SKM-1 treated with dmso at 0.1 percent for 144 hours (cell line): ENCODE measurements at regions not wholly inside any gene's neighbourhood (a gene's known extent, or its start where the extent isn't known, plus 50 kb on each side); places are given as distances from the start of the nearest gene placed in this dataset.

ENCODE experiments used
- DNase-seq: peaks from one replicate; lab custom pipeline; 2025; ENCODE audit not compliant: unreplicated experiment; lab: John Stamatoyannopoulos, UW

DNA sequence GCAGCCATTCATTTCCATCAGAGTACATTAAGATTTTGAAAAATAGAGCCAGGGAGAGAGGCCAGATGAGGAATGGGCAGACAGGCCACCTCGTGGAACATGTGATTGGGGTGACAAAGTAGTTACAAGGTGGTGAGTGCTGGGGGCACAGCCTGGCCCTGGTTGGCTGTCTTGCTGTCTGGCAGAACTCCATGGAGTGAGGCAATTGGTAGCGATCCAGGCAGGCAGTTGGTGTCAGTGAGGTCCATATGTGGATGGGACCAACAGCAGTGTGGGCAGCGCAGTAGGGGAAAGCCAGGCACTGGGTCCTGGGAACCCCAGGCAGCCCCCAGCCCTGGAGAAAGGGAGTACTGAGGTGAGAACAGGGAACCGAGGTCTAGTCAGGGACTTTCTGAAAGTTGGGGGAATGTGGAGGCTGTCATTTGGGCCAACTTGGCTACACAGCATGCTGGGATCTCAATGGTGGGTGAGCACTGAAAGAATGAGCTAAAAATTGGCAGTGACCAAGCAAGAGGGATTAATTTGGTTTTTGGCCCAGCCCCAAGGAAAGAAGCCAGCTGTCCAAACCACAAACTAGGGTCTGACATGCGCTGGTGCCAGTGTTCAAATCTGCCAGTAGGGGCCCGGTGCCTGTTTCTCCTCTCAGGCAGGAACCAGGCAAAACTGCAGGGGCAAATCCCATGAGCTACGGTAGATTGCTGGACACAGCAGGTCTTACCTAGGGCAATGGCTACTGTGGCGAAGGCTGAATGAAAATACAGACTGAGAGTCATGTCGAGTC is 61.4 kb upstream of the E2F3 start:
- no peak for DNase-seq

DNA sequence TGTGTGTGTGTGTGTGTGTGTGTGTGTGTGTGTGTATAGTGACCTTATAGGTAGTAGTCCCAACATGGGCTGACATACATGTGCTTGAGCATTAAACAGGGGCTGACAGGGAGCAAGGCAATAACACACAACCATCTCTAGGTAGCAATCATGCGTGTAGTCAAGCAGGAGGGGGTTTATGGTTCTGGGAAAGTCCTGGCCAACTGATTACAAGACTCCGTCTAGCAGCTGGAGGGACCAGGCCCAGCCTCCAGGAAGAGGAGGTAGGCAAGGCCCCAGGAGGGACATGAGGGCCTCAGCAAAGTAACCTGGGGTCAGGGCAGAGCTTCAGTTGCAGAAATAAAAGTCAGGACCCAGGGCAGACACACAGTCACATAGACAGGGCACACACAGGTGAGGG is 60.6 kb upstream of the E2F3 start:
- DNase-seq, result no peak

DNA sequence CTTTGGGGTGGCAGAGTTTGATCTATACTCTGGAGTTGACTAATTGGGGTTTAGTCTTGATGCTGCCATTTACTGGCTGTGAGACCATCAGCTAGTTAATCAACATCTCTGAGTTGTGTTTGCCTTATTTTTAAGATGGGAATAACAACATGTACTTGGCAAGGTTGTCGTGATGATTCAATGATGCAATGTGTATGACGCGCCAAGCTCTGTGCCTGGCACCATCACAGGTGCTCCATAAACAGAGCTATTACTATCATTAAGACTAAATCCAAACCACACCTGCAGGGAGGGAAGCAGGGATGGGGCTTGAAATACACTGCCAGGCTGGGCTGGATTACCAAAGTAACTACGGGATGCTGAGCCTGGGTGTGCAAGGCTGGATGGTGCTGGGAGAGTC is 60.1 kb upstream of the E2F3 start:
- no peak for DNase-seq

DNA sequence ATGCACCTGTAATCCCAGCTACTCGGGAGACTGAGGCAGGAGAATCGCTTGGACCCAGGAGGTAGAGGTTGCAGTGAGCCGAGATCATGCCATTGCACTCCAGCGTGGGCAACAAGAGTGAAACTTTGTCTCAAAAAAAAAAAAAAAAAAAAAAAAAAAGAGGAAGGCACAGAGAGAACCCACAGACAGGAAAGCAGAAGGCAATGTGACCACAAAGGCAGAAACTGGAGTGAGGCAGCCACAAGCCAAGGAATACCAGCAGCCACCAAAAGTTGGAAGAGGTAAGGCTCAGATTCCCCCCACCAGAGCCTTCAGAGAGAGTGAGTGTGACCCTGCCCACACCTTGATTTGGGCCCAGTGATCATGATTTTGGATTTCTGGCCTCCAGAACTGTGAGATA is 54.7 kb upstream of the E2F3 start:
- DNase-seq, result peak; percentile 19

DNA sequence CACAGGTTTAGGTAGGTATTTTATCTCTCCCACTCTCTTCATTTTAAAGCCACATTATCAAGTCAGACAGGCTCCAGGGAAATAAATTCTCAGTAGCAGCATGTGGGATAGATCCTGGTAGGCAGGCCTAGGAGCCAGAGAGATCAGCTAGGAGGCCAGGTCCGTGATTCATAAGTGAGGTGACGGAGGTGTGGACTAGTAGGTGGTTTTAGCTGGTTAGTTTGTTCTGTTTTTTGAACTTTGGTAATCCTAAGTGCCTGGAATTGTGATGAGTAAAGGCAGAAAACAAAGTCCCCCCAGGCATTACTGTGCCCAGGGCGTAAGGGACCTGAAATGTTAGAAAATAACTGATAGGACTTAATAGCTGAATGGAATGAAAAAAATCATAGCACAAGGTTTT is 53.6 kb upstream of the E2F3 start:
- DNase-seq, result no peak

DNA sequence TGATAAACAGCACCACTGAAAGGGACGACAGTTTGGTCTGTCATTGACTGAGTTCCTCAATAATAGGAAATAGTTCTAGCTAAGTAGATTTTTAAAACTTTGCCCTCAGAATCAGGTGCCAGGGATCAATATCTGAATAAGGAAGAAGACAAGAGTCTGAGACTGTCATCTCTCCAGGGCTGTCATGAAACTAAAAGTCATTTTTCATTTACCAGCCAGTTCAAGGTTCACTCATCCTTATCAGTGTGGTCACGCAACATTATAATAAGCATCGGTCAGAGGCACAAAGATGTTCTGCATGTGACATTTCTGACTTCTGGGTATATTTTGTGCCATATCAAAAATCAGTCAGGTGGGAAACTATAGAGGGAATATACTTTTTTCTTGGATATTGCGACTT is 52.5 kb upstream of the E2F3 start:
- DNase-seq, result no peak

DNA sequence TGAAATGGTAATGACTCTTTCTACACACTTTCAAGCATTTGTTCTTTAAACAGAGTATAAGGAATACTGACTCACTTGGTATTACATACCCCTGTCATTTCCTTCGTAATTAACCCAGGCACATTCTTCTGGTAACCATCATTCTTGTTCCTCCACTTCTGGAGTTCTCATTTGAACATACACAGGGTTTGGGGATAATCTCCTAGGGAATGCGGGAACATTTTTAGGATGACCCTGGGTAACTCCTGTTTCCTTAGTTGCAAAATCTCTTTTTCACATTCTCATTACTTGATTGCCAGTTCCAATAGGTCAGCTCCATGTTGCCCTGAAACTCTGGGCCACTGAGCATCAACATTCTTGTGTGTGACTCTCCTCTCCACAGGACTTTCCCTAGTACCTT is 51.5 kb upstream of the E2F3 start:
- no peak for DNase-seq

DNA sequence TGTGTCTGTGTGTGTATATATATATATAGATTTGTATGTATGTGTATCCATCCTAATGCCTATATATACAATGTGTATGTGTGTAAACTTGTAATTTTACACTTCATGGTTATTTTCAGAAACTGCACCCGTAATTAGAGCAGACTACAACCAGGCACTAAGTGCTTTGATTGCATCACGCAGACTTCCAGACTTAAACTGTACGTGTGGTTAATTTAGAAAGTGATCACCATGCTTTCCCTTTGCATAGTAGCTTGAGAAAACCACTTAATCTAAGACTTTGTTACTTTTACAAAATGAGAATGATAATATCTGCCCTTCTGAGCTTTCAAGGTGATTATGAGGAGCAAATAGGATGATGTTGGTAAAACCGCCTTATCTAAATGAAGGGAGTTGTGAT is 50.1 kb upstream of the E2F3 start:
- DNase-seq, result no peak
